Smooth muscle cell (in vitro differentiated cells): ENCODE measurements at regions not wholly inside any gene's neighbourhood (a gene's known extent, or its start where the extent isn't known, plus 50 kb on each side); places are given as distances from the start of the nearest gene placed in this dataset.

Experiments
- DNase-seq: peaks from one replicate; lab custom pipeline; 2025; ENCODE audit not compliant: unreplicated experiment; lab: John Stamatoyannopoulos, UW
- H2AFZ ChIP-seq: fragments of 200-600 bp; sonication (generic); 2 replicates; pipeline ENCODE4 v1.6.0; 2016; ENCODE audit warnings: antibody characterized with exemption, low read depth, mild to moderate bottlenecking
- H3F3A ChIP-seq: fragments of 200-600 bp; sonication (generic); 2 replicates; pipeline ENCODE4 v1.6.0; 2017; ENCODE audit warnings: antibody characterized with exemption, low read depth
- H3K27ac ChIP-seq: fragments of 200-600 bp; sonication (generic); 2 replicates; pipeline ENCODE4 v1.5.1; 2016; ENCODE audit warnings: low read depth, mild to moderate bottlenecking
- H3K27me3 ChIP-seq: fragments of 200-600 bp; sonication (generic); 2 replicates; pipeline ENCODE4 v1.6.1; 2016; ENCODE audit warnings: low read depth, mild to moderate bottlenecking
- H3K36me3 ChIP-seq: fragments of 200-600 bp; sonication (generic); 2 replicates; pipeline ENCODE4 v1.5.1; 2016; ENCODE audit warnings: low read depth
- H3K4me1 ChIP-seq: fragments of 200-600 bp; sonication (generic); 2 replicates; pipeline ENCODE4 v1.5.1; 2016; ENCODE audit warnings: low read depth
- H3K4me2 ChIP-seq: fragments of 200-600 bp; sonication (generic); 2 replicates; pipeline ENCODE4 v1.6.0; 2016; ENCODE audit warnings: mild to moderate bottlenecking
- H3K4me3 ChIP-seq: fragments of 200-600 bp; sonication (generic); 2 replicates; pipeline ENCODE4 v1.5.1; 2016; ENCODE audit warnings: mild to moderate bottlenecking
- H3K79me2 ChIP-seq: fragments of 200-600 bp; sonication (generic); 2 replicates; pipeline ENCODE4 v1.6.0; 2016; ENCODE audit warnings: low read depth, mild to moderate bottlenecking
- H3K9ac ChIP-seq: fragments of 200-600 bp; sonication (generic); 2 replicates; pipeline ENCODE4 v1.6.0; 2016; ENCODE audit warnings: low read depth
- H3K9me3 ChIP-seq: fragments of 200-600 bp; sonication (generic); replicated peaks from 2 replicates; pipeline ENCODE4 v1.5.1; 2016; ENCODE audit warnings: low read depth
- H4K20me1 ChIP-seq: fragments of 200-600 bp; sonication (generic); 2 replicates; pipeline ENCODE4 v1.6.0; 2016; ENCODE audit warnings: low read depth
- CTCF ChIP-seq: fragments of 200-600 bp; sonication (generic); IDR thresholded peaks from 2 replicates; pipeline ENCODE4 v1.5.1; 2017; ENCODE audit warnings: borderline replicate concordance, mild to moderate bottlenecking, antibody characterized with exemption; ENCODE audit not compliant: insufficient read depth, poor library complexity, severe bottlenecking
- WGBS: methylation state at CpG from one replicate; pipeline ENCODE4 v1.1.7; 2016; ENCODE audit warnings: low lambda C conversion rate; 5-methylcytosine and 5-hydroxymethylcytosine counted together

- no peak overlapping the region for H3K4me2 ChIP-seq
- no peaks in the 10 kb centered on the region for H3K36me3 ChIP-seq
- H3K9ac ChIP-seq: no peak overlapping the region
- no peaks in the 10 kb centered on the region for H3K9me3 ChIP-seq
- H3K27me3 ChIP-seq: peaks cover 70% of the 10 kb centered on the region
- no peaks in the 10 kb centered on the region for H3K79me2 ChIP-seq
- no peaks in the 10 kb centered on the region for H4K20me1 ChIP-seq
- H3K27ac ChIP-seq: no peak overlapping the region
- no peaks in the 10 kb centered on the region for H3F3A ChIP-seq
- DNase-seq: no peak
- no peaks in the 10 kb centered on the region for H3K4me1 ChIP-seq
- no peak overlapping the region for H3K4me3 ChIP-seq
- H2AFZ ChIP-seq: no peak overlapping the region
- no peak for TF ChIP-seq CTCF
Observed at GRCh38 chr4:31545330-31545729, 825.2 kb downstream of the PCDH7 start.

- Histone ChIP-seq H2AFZ (no peak overlapping the region), H3K9ac (no peak overlapping the region), H3K4me2 (no peak overlapping the region), H3K36me3 (no peaks in the 10 kb centered on the region), H3K4me1 (no peaks in the 10 kb centered on the region), H4K20me1 (no peaks in the 10 kb centered on the region), H3K4me3 (no peak overlapping the region), H3K9me3 (no peaks in the 10 kb centered on the region), H3K27me3 (peaks cover 67% of the 10 kb centered on the region), H3F3A (no peaks in the 10 kb centered on the region), H3K79me2 (no peaks in the 10 kb centered on the region), H3K27ac (no peak overlapping the region)
- no peak for DNase-seq
- 82% methylated on average over 1 of the region's 1 CpG for WGBS
- TF ChIP-seq CTCF: no peak
Observed at GRCh38 chr4:31545755-31546154, 825.6 kb downstream of the PCDH7 start.

- no peak for DNase-seq
Observed at GRCh38 chr4:31548021-31548420, 827.9 kb downstream of the PCDH7 start.

More at GRCh38 chr4:31548021-31548420, 827.9 kb downstream of the PCDH7 start:
- Histone ChIP-seq H3K4me1 (no peaks in the 10 kb centered on the region), H4K20me1 (no peaks in the 10 kb centered on the region), H3K9ac (no peak overlapping the region), H2AFZ (no peak overlapping the region), H3K27ac (no peak overlapping the region), H3K4me3 (no peak overlapping the region), H3K4me2 (peak overlapping the region; percentile 24), H3K9me3 (no peaks in the 10 kb centered on the region), H3K27me3 (peaks cover 70% of the 10 kb centered on the region), H3F3A (no peaks in the 10 kb centered on the region), H3K36me3 (no peaks in the 10 kb centered on the region), H3K79me2 (no peaks in the 10 kb centered on the region)
- WGBS: 6% methylated on average over 2 of the region's 2 CpGs
- TF ChIP-seq CTCF: no peak
